HG03342 (cell line): ENCODE measurements at regions not wholly inside any gene's neighbourhood (a gene's known extent, or its start where the extent isn't known, plus 50 kb on each side); places are given as distances from the start of the nearest gene placed in this dataset.
"Not testable (repeated sequence)": the region's sequence is repeated elsewhere in the genome, so short reads cannot be mapped to it uniquely, and the experiment has no call there.

Experiments used
- ATAC-seq: cut with Tn5 transposase; IDR thresholded peaks from one replicate; pipeline ENCODE4 v1.9.1; 2021; ENCODE audit warnings: mild to moderate bottlenecking, moderate library complexity; ENCODE audit not compliant: unreplicated experiment

DNA sequence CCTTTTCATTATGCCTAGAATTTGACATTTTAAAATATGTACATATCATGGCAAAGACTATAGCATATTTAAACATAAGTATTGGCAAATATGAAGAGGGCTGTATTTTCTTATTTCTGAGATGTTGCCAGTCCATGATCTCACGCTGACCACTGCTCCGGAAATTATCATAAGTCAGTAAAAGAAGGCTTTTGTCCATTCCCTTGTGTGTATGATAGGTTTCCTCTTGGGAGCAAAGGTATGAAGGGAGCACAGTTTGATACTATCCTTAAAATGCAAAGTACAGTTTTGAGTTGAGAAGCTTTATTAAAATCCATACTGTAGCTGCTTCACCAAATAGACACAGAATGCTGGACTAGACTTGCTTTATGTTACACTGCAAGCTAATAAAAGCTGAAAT, 52.6 kb upstream of the AGA start:
- ATAC-seq, result no peak

DNA sequence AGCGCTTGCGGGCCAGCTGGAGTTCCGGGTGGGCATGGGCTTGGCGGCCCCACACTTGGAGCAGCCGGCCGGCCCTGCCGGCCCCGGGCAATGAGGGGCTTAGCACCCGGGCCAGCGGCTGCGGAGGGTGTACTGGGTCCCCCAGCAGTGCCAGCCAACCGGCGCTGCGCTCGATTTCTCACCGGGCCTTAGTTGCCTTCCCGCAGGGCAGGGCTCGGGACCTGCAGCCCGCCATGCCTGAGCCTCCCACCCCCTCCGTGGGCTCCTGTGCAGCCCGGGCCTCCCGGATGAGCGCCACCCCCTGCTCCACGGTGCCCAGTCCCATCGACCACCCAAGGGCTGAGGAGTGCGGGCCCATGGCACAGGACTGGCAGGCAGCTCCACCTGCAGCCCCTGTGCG, 53.4 kb upstream of the AGA start:
- not testable (repeated sequence) for ATAC-seq

- ATAC-seq, result no peak
Observed at GRCh38 chr4:177499537-177499936, 57.3 kb upstream of the AGA start.

DNA sequence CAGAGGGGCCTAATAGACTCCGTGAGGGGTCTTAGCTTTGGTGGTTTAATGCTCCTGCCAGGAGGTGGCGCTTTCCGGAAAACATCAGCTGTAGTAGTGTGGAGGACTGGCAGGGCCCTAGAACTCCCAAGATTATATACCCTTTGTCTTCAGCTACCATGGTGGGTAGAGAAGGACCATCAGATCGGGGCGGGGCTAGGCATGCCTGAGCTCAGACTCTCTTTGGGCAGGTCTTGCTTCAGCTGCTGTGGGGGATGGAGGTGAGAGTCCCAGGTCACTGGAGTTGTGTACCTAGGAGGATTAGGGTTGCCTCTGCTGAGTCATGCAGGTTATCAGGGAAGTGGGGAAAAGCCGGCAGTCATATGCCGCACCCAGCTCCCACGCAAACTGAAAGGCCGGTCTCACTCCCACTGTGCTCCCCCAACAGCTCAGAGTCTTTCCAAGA, 63.0 kb upstream of the AGA start:
- no peak for ATAC-seq

- no peak for ATAC-seq
Observed at GRCh38 chr4:177508662-177509061, 66.4 kb upstream of the AGA start.

- ATAC-seq, result no peak
Observed at GRCh38 chr4:177509226-177509745, 67.0 kb upstream of the AGA start.

GRCh38 chr4:177511611-177512010, 69.4 kb upstream of the AGA start:
- ATAC-seq, result no peak

- ATAC-seq, result no peak
Observed at GRCh38 chr4:177512646-177513045, 70.4 kb upstream of the AGA start.

DNA sequence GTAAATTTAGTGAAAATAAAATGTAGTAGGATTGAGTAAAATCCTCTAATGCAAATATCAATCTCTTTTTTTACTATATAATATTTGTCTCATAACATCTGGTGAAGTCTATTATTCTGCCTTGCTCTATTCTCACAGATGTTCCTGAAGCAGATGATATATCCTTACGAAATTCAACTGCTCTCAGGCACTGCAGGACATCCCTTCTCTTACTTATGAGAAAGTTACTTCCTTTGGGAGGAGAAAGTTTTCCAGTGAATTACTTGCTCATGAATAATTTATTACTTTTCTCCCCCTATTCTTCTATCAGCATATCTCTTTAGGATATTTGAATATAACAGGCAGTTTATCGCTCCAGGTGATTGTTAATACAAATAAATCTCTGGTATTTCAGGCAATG, 75.6 kb upstream of the AGA start:
- no peak for ATAC-seq

DNA sequence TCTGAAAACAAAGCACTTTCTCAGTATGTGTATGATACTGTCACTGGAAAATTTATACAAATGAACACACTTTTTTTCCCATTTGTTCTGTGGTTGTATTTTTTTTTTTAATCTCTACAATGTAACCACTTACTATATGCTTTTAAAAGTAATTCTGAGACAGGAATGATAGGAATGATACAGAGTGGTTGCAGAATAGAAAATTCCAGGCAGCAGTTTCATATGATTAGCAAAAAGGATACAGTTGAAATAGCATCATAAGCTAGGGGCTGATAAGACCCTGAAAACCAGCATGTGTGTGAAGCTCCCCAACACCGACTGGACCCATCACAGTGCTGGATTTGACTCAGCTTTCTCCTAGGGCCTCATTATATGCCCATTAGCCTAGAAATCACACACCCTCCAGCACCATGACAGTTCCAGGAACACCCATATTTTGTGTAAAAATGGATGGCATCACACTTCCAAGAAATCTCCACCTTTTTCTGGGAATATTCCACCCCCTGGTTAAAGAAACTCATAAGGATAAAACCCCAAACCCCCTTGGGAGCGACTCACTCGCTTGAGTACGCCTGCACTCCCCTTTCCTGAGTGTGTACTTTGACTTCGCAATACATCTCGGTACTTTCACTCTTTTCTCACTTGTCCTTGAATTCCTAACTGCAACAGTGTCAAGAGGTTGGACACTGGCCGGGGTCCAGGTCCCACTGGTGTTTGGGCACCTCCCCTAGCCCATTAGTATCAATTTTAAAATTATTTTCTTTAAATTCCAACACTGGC, 77.4 kb upstream of the AGA start:
- ATAC-seq, result no peak

DNA sequence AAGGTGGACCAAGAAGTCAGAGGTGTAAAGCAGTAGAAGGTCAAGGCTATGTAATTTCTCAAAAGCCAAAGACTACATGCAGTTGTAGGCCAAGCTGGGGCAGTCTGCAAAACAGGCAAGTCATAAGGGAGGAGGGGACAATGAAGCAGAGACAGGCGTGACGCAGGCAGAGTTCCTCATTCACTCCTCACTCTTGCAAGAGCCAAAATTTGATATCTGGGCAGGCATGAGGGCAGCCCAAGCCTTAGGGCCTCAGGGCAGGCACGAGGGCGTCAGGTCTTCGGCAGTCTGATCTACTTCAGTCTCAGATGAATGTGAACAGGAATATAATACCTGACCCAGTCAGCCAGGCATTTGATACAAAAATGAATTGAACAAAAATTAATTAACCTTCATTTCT, 86.4 kb upstream of the AGA start:
- no peak for ATAC-seq

DNA sequence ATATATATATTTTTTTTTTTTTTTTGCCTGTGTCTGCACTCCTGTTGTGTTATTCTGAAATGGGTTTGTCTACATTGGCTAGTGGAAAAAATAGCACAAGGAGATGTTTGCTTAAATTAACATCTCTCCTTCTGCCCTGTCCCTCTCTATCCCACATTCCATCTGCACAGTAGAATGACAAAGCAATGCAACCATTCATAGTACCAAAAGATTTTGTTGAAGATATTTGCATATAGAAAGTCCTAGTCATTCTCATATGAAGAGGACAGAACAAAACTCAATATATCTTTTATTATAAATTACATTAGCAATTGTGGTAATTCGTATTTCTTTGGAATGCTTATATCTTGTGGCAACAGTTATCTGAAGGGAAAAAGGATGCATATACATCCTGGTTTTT, 88.3 kb upstream of the AGA start:
- ATAC-seq, result no peak

DNA sequence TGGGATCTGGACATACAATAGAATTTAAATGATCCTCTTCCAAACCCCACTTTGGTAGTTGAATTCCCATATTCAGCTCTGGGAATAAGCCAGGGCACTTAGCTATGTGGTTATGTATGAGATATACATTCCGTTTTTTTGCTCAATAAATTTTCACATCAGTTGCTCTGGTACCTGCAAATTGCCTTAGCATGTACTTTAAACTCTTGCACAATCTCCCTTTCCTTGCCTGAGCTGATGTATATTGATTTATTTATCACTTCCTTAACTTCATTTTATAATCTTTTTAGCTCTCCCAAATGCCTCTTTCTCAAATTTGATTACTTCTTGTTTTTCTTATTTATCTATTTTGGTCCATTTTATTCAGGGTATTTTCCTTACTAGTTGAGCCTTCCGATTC, 90.1 kb upstream of the AGA start:
- ATAC-seq, result no peak

DNA sequence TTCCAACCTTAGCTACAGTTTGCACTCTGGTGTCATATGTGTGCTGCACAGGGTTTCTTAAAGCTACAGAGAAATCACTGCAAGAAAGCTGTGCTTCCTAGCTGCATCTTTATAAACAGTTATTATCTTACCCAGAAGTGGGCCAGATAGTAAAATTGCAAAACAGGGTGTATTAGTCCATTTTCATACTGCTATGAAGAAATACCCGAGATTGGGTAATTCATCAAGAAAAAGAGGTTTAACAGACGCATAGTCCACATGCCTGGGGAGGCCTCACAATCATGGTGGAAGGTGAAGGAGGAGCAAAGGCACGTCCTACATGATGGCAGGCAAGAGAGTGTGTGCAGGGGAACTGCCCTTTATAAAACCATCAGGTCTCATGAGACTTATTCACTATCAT, 92.6 kb upstream of the AGA start:
- ATAC-seq, result not testable (repeated sequence)

DNA sequence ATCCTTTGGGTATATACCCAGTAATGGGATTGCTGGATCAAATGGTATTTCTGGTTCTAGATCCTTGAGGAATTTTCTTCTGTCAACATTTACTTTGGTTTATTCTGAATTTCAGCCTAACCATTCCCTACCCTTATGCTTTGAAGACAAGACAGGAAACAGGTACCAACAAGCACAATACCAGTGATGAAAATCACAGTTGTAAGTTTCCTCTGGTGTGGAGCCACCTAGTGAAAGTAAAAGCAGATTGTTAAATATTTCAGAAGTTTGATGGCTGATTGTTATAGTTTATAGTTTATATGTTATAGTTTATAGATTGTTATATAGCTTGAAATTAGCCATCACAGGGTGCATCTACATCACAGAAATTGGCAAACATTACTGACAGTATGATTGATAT, 104.5 kb upstream of the AGA start:
- ATAC-seq, result no peak

DNA sequence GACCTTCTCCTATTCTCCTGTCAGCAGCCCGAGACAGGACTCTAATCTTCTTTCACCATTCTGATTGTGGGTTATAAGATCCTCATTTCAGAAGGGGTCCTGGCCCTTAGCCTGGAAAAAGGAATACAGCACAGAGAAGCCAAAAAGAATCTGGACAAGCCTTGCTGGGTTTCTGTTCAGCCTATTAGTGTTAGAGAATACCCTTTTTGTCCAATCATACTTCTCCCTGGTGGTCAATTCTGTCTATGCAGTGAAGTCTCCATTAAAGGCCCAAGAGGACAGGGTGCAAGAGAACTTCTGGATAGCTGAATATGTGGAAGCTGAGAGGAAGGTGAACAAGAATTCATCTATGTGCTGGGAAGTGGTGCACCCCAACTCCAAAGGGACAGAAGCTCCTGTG, 105.7 kb upstream of the AGA start:
- ATAC-seq, result no peak

DNA sequence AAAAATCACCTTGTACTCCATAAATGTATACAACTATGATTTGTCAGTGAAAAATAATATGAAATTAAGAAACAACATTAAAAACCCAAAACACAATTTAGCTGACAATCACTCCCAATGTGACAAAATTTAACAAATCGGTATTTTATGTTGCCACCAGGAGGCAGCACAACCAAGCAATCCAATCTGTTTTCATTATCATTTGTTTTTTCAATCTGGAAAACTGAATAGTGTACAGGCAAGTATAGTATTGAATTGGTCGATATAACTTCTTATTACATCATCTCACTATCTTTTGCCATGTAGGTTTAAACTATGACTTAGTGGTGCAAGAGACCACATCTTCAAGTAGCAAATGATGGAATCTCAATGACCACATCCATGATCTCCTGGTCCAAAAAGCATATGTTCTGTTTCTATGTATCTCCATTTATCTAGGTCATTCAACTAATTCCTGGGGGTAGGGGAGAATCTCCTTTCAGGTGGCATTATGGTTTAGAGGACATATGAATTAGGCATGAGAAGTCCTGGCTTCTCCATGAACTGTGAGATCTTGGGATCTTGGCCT, 112.9 kb upstream of the AGA start:
- ATAC-seq, result no peak

GRCh38 chr4:177557416-177557815, 115.2 kb upstream of the AGA start:
- ATAC-seq, result no peak

DNA sequence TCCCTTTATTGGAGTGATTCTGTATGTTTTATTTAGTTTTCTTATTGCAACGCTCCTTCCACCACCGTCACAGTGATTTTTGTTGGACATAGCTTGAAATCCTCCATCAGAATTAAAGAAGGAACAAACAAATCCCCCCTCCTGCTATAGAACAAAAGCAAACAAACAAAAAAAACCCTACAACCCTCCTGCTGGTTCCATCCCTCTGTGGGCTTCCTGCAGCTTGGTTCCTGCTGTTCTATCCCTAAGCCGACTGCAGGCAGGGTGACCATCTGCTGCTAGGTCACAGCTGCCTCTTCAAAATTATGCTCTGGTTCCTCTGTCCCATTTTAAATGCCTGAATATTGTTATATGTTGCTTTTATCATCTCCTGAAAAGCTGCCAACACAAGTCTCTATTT, 116.8 kb upstream of the AGA start:
- ATAC-seq, result no peak

GRCh38 chr4:177562163-177562562, 119.9 kb upstream of the AGA start:
- ATAC-seq, result no peak

- no peak for ATAC-seq
Observed at GRCh38 chr4:177562859-177563258, 120.6 kb upstream of the AGA start.

DNA sequence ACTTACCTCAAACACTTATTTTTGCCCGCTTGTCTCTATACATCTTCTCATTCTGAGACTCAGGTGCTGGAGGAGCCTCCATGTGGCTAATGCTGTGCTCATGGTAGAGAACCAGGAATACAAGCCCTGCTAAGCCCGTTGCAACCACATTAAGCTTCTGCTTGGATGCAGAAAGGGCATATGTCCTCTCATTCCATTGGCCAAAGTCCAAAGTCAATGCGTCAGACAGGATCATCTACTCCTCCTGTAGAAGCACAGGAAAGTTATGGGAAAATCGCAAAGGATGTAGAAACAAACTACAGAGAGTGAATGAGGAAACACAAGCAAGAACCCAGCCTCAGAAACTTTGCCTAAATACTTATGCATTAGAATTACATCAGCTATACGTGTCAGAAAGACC, 124.5 kb upstream of the AGA start:
- no peak for ATAC-seq

GRCh38 chr4:177568931-177569330, 126.7 kb upstream of the AGA start:
- no peak for ATAC-seq
